Stimulated activated naive CD8-positive, alpha-beta T cell treated with anti-CD3 and anti-CD28 coated beads, Interleukin-15, Interleukin-2, amounts not matched to agents 100 ng/mL and 50 ng/mL, for 24 hours (primary cell): ENCODE measurements at regions not wholly inside any gene's neighbourhood (a gene's known extent, or its start where the extent isn't known, plus 50 kb on each side); places are given as distances from the start of the nearest gene placed in this dataset.

Source experiments
- H3K27ac Mint-ChIP-seq: one replicate; pipeline ENCODE4 v1.8.0; 2021; ENCODE audit warnings: mild to moderate bottlenecking, mixed read lengths
- H3K27me3 Mint-ChIP-seq: one replicate; pipeline ENCODE4 v1.8.0; 2021; ENCODE audit warnings: mixed read lengths
- H3K36me3 Mint-ChIP-seq: one replicate; pipeline ENCODE4 v1.8.0; 2021; ENCODE audit warnings: low read depth, mixed read lengths
- H3K4me1 Mint-ChIP-seq: one replicate; pipeline ENCODE4 v1.8.0; 2021; ENCODE audit warnings: low read depth, mixed read lengths
- H3K4me3 Mint-ChIP-seq: one replicate; pipeline ENCODE4 v1.8.0; 2021; ENCODE audit warnings: mild to moderate bottlenecking, mixed read lengths
- H3K9me3 Mint-ChIP-seq: one replicate; pipeline ENCODE4 v1.8.0; 2021; ENCODE audit warnings: mixed read lengths

GRCh38 chr4:35966566-35966965 lies 277.7 kb downstream of the ARAP2 start:
- no peaks in the 10 kb centered on the region for H3K9me3 Mint-ChIP-seq
- H3K36me3 Mint-ChIP-seq: no peaks in the 10 kb centered on the region
- H3K27me3 Mint-ChIP-seq: no peaks in the 10 kb centered on the region
- H3K27ac Mint-ChIP-seq: no peak overlapping the region
- H3K4me1 Mint-ChIP-seq: peaks cover 5% of the 10 kb centered on the region
- no peak overlapping the region for H3K4me3 Mint-ChIP-seq

- Mint-ChIP-seq H3K4me3 (no peak overlapping the region), H3K27ac (no peak overlapping the region)
These were observed 273.9 kb downstream of the ARAP2 start for GRCh38 chr4:35970366-35970960.

GRCh38 chr4:35972814-35973213 lies 271.5 kb downstream of the ARAP2 start:
- H3K4me1 Mint-ChIP-seq: peaks cover 20% of the 10 kb centered on the region
- no peak overlapping the region for H3K4me3 Mint-ChIP-seq
- no peak overlapping the region for H3K27ac Mint-ChIP-seq
- H3K9me3 Mint-ChIP-seq: no peaks in the 10 kb centered on the region
- H3K36me3 Mint-ChIP-seq: no peaks in the 10 kb centered on the region
- no peaks in the 10 kb centered on the region for H3K27me3 Mint-ChIP-seq

More at GRCh38 chr4:35970366-35970960, 273.9 kb downstream of the ARAP2 start:
- Mint-ChIP-seq H3K4me1 (peaks cover 11% of the 10 kb centered on the region), H3K36me3 (no peaks in the 10 kb centered on the region), H3K27me3 (no peaks in the 10 kb centered on the region), H3K9me3 (no peaks in the 10 kb centered on the region)

DNA sequence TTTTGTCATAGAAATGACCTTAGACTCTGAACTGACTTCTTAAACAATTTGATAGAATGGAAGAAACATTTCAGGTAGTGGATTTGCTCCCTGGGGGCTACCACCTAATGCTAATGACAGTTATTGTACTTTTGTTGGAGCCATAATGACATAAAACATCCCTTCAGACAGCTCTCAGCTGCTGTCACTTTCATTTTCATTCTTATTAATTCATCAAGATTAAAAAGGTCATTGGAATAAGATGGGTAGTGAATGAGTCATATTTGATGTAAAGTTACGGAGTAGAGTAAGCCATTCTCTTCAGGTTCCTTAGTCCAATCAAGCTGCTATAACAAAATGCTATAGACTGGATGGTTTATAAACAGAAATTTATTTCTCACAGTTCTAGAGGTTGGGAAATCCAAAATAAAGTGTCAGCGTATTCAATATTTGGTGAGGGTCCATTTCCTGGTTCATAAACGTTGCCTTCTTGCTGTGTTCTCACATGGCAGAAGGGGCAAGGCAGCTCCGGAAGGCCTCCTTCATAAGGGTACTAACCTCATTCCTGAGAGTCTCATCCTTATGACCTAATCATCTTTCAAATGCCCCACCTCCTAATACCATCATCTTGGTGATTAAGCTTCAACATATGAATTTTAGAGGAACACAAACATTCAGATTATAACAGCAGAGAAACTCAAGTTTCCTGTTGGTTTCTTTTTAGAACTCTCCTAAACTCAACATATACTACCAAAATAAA lies 268.5 kb downstream of the ARAP2 start:
- H3K4me3 Mint-ChIP-seq: no peak overlapping the region
- no peaks in the 10 kb centered on the region for H3K27me3 Mint-ChIP-seq
- H3K4me1 Mint-ChIP-seq: peaks cover 15% of the 10 kb centered on the region
- H3K27ac Mint-ChIP-seq: peak overlapping the region; percentile 19
- H3K9me3 Mint-ChIP-seq: no peaks in the 10 kb centered on the region
- no peaks in the 10 kb centered on the region for H3K36me3 Mint-ChIP-seq

DNA sequence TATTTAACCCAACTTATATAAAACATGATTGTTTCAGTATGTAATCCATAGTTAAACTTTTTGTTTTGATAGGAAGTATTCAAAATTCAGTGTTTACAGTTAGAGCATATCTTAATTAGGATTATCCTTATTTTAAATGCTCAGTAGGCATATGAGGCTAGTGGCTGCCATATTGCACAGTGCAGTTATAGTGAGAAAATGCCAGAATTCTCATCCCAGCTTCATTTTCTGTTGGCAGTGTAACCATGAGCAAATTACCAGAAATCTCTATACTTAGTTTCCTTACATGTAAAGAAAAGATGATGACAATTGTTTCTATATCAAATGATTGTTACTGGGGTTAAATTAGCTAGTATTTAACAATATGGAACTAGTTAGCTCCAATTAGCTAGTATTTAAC lies 265.8 kb downstream of the ARAP2 start:
- H3K27ac Mint-ChIP-seq: no peak overlapping the region

GRCh38 chr4:35982318-35982717 lies 262.0 kb downstream of the ARAP2 start:
- H3K36me3 Mint-ChIP-seq: no peaks in the 10 kb centered on the region
- H3K4me1 Mint-ChIP-seq: peaks cover 8% of the 10 kb centered on the region
- H3K27me3 Mint-ChIP-seq: peaks cover 3% of the 10 kb centered on the region
- peaks cover 3% of the 10 kb centered on the region for H3K9me3 Mint-ChIP-seq
- H3K4me3 Mint-ChIP-seq: no peak overlapping the region
- no peak overlapping the region for H3K27ac Mint-ChIP-seq

More for the DNA sequence above, 265.8 kb downstream of the ARAP2 start:
- Mint-ChIP-seq H3K9me3 (no peaks in the 10 kb centered on the region), H3K36me3 (no peaks in the 10 kb centered on the region), H3K4me1 (peaks cover 23% of the 10 kb centered on the region), H3K4me3 (no peak overlapping the region), H3K27me3 (no peaks in the 10 kb centered on the region)

DNA sequence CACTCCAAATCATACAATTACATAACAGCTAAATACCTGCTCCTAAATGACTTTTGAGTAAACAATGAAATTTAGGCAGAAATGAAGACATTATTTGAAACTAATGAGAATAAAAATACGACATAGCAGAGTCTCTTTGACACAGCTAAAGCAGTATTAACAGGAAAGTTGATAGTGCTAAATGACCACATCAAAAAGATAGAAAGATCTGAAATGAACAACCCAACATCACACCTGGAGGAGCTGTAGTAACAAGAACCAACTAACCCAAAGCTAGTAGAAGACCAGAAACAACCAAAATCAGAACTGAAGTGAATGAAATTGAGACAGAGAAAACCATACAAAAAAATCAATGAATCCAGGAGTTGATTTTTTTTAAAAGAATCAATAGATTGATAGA lies 257.8 kb downstream of the ARAP2 start:
- peaks cover 4% of the 10 kb centered on the region for H3K4me1 Mint-ChIP-seq
- no peaks in the 10 kb centered on the region for H3K36me3 Mint-ChIP-seq
- peaks cover 3% of the 10 kb centered on the region for H3K27me3 Mint-ChIP-seq
- H3K9me3 Mint-ChIP-seq: peaks cover 3% of the 10 kb centered on the region
- no peak overlapping the region for H3K4me3 Mint-ChIP-seq
- no peak overlapping the region for H3K27ac Mint-ChIP-seq

GRCh38 chr4:35993606-35994005 lies 250.7 kb downstream of the ARAP2 start:
- H3K9me3 Mint-ChIP-seq: no peaks in the 10 kb centered on the region
- H3K27me3 Mint-ChIP-seq: no peaks in the 10 kb centered on the region

GRCh38 chr4:36000941-36001557 lies 243.3 kb downstream of the ARAP2 start:
- H3K9me3 Mint-ChIP-seq: peaks cover 6% of the 10 kb centered on the region
- no peaks in the 10 kb centered on the region for H3K4me1 Mint-ChIP-seq
- no peaks in the 10 kb centered on the region for H3K27me3 Mint-ChIP-seq
- H3K27ac Mint-ChIP-seq: no peak overlapping the region
- peaks cover 6% of the 10 kb centered on the region for H3K36me3 Mint-ChIP-seq
- H3K4me3 Mint-ChIP-seq: no peak overlapping the region

More at GRCh38 chr4:35993606-35994005, 250.7 kb downstream of the ARAP2 start:
- no peaks in the 10 kb centered on the region for H3K4me1 Mint-ChIP-seq
- no peaks in the 10 kb centered on the region for H3K36me3 Mint-ChIP-seq
- no peak overlapping the region for H3K27ac Mint-ChIP-seq
- H3K4me3 Mint-ChIP-seq: no peak overlapping the region

GRCh38 chr4:36003051-36003450 lies 241.3 kb downstream of the ARAP2 start:
- Mint-ChIP-seq H3K4me1 (no peaks in the 10 kb centered on the region), H3K4me3 (no peak overlapping the region), H3K27ac (no peak overlapping the region), H3K36me3 (peaks cover 9% of the 10 kb centered on the region), H3K27me3 (no peaks in the 10 kb centered on the region), H3K9me3 (peaks cover 6% of the 10 kb centered on the region)

DNA sequence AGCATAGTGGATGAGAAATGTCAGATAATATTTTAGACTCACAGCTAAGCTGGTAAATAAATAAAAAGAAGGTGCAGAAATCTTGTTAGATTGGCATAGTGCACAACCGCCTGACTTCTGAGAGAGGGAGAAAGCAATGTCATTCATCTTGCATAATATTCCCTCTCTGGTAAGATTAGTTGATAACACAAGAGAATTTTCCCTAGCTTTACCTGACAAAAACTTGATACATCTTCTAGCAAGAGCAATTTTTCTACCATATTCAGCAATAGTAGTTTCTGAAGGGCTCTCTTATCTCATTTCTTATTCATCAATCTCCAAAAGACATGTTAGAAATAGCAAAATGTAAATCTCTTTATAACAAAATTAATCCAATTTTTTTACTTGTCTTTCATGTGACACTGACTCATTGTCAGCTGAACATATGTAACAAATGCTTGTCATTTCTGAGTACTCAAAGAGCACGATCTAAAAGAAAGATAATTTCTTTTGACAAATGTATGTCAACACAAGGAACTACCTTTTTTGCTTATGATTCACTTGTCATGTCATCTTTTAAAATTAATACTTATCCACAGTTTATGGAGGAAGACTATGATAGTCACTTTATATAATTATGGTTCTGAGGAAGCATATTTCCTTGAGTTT lies 240.0 kb downstream of the ARAP2 start:
- H3K36me3 Mint-ChIP-seq: peaks cover 9% of the 10 kb centered on the region
- no peak overlapping the region for H3K27ac Mint-ChIP-seq
- H3K4me1 Mint-ChIP-seq: no peaks in the 10 kb centered on the region
- no peak overlapping the region for H3K4me3 Mint-ChIP-seq
- H3K9me3 Mint-ChIP-seq: peaks cover 6% of the 10 kb centered on the region
- no peaks in the 10 kb centered on the region for H3K27me3 Mint-ChIP-seq

GRCh38 chr4:36006226-36006625 lies 238.1 kb downstream of the ARAP2 start:
- Mint-ChIP-seq H3K36me3 (peaks cover 6% of the 10 kb centered on the region), H3K9me3 (peaks cover 3% of the 10 kb centered on the region), H3K4me1 (no peaks in the 10 kb centered on the region), H3K4me3 (no peak overlapping the region), H3K27ac (no peak overlapping the region), H3K27me3 (no peaks in the 10 kb centered on the region)

DNA sequence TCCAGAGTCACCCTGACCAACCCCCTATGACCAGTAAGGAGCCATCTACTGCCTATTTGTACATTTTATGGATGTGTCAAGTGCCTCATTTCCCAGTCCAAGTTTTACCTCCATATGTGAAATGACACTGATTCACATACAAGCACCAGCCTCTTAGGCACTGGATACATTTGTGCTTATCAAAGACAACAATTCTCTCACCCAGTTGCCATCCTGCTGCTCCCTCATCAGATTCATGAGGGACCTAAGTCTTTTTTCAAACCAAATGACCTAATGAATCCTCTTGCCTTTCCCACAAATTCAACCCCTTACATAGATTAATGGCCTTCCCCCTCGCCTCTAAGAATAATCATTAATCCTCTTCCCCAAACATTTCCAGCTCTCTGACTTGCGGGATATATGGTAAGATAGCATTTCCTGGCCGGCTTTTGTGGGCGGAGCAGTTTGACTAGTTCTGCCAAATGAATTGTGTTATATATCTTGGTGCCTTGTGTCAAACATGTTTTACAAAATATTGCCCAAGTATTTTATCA lies 233.9 kb downstream of the ARAP2 start:
- Mint-ChIP-seq H3K9me3 (no peaks in the 10 kb centered on the region), H3K4me3 (no peak overlapping the region), H3K27me3 (no peaks in the 10 kb centered on the region), H3K36me3 (peaks cover 6% of the 10 kb centered on the region), H3K27ac (no peak overlapping the region), H3K4me1 (no peaks in the 10 kb centered on the region)

GRCh38 chr4:36011381-36011780 lies 232.9 kb downstream of the ARAP2 start:
- H3K9me3 Mint-ChIP-seq: no peaks in the 10 kb centered on the region
- no peak overlapping the region for H3K4me3 Mint-ChIP-seq
- H3K27ac Mint-ChIP-seq: no peak overlapping the region
- no peaks in the 10 kb centered on the region for H3K4me1 Mint-ChIP-seq
- H3K27me3 Mint-ChIP-seq: no peaks in the 10 kb centered on the region
- H3K36me3 Mint-ChIP-seq: no peaks in the 10 kb centered on the region

- H3K27ac Mint-ChIP-seq: no peak overlapping the region
- H3K36me3 Mint-ChIP-seq: no peaks in the 10 kb centered on the region
- H3K9me3 Mint-ChIP-seq: no peaks in the 10 kb centered on the region
- no peaks in the 10 kb centered on the region for H3K27me3 Mint-ChIP-seq
- no peaks in the 10 kb centered on the region for H3K4me1 Mint-ChIP-seq
- H3K4me3 Mint-ChIP-seq: no peak overlapping the region
These were observed 231.8 kb downstream of the ARAP2 start for GRCh38 chr4:36012503-36012902.
